Duodenal mucosa (tissue), 2 donors: ENCODE measurements at regions not wholly inside any gene's neighbourhood (a gene's known extent, or its start where the extent isn't known, plus 50 kb on each side); places are given as distances from the start of the nearest gene placed in this dataset.

Experiments
- H3K27ac ChIP-seq: one replicate; pipeline ENCODE4 v1.7.0; 2013; ENCODE audit warnings: low read depth, low read length
- H3K27me3 ChIP-seq, 2 donors: one replicate each; pipeline ENCODE4 v1.7.0; 2013; ENCODE audit warnings: low read length in 2 of 2, control low read depth in 1 of 2; ENCODE audit not compliant: insufficient read depth in 2 of 2, control insufficient read depth in 1 of 2
- H3K36me3 ChIP-seq, 2 donors: one replicate each; pipeline ENCODE4 v1.7.0; 2013; ENCODE audit warnings: low read length in 2 of 2, control low read depth in 1 of 2; ENCODE audit not compliant: insufficient read depth in 2 of 2, control insufficient read depth in 1 of 2
- H3K4me1 ChIP-seq, 2 donors: one replicate each; pipeline ENCODE4 v1.7.0; 2013; ENCODE audit warnings: low read length in 2 of 2, control low read depth in 1 of 2; ENCODE audit not compliant: insufficient read depth in 2 of 2, control insufficient read depth in 1 of 2
- H3K4me3 ChIP-seq, 2 donors: one replicate each; pipeline ENCODE4 v1.7.0; 2013; ENCODE audit warnings: low read length in 2 of 2, low read depth in 1 of 2
- H3K9ac ChIP-seq, 2 donors: one replicate each; pipeline ENCODE4 v1.7.0; 2013; ENCODE audit warnings: low read length in 2 of 2, low read depth in 1 of 2
- H3K9me3 ChIP-seq, 2 donors: one replicate each; pipeline ENCODE4 v1.7.0; 2013; ENCODE audit warnings: low read length in 2 of 2, control low read depth in 1 of 2; ENCODE audit not compliant: control insufficient read depth in 1 of 2

GRCh38 chr1:221892301-221892830 lies 150.5 kb upstream of the DUSP10 start:
- H3K4me1 ChIP-seq = no peaks in the 10 kb centered on the region
- no peak overlapping the region for H3K27ac ChIP-seq
- no peak overlapping the region for H3K9ac ChIP-seq
- H3K27me3 ChIP-seq = no peaks in the 10 kb centered on the region
- no peaks in the 10 kb centered on the region for H3K36me3 ChIP-seq
- H3K9me3 ChIP-seq = no peaks in the 10 kb centered on the region
- no peak overlapping the region for H3K4me3 ChIP-seq

GRCh38 chr1:221891708-221892107 lies 149.8 kb upstream of the DUSP10 start:
- Histone ChIP-seq H3K36me3 (no peaks in the 10 kb centered on the region), H3K27ac (no peak overlapping the region), H3K9ac (no peak overlapping the region), H3K4me3 (no peak overlapping the region), H3K4me1 (no peaks in the 10 kb centered on the region), H3K9me3 (no peaks in the 10 kb centered on the region), H3K27me3 (no peaks in the 10 kb centered on the region)

- H3K9me3 ChIP-seq = no peaks in the 10 kb centered on the region
- no peaks in the 10 kb centered on the region for H3K27me3 ChIP-seq
- H3K9ac ChIP-seq = no peak overlapping the region
- no peak overlapping the region for H3K27ac ChIP-seq
- no peaks in the 10 kb centered on the region for H3K4me1 ChIP-seq
- no peaks in the 10 kb centered on the region for H3K36me3 ChIP-seq
- no peak overlapping the region for H3K4me3 ChIP-seq
These were observed 146.9 kb upstream of the DUSP10 start for GRCh38 chr1:221888801-221889200.

- H3K9me3 ChIP-seq = no peaks in the 10 kb centered on the region
- no peak overlapping the region for H3K9ac ChIP-seq
- H3K4me3 ChIP-seq = no peak overlapping the region
- H3K4me1 ChIP-seq = no peaks in the 10 kb centered on the region
- H3K27ac ChIP-seq = no peak overlapping the region
- H3K27me3 ChIP-seq = no peaks in the 10 kb centered on the region
- no peaks in the 10 kb centered on the region for H3K36me3 ChIP-seq
These were observed 146.3 kb upstream of the DUSP10 start for GRCh38 chr1:221888218-221888617.

GRCh38 chr1:221887758-221888157 lies 145.9 kb upstream of the DUSP10 start:
- Histone ChIP-seq H3K27ac (no peak overlapping the region), H3K36me3 (no peaks in the 10 kb centered on the region), H3K27me3 (no peaks in the 10 kb centered on the region), H3K4me3 (no peak overlapping the region), H3K9ac (no peak overlapping the region), H3K4me1 (no peaks in the 10 kb centered on the region), H3K9me3 (no peaks in the 10 kb centered on the region)

- Histone ChIP-seq H3K9ac (no peak overlapping the region), H3K4me3 (no peak overlapping the region), H3K27ac (no peak overlapping the region), H3K36me3 (no peaks in the 10 kb centered on the region), H3K27me3 (no peaks in the 10 kb centered on the region), H3K9me3 (no peaks in the 10 kb centered on the region), H3K4me1 (no peaks in the 10 kb centered on the region)
These were observed 145.5 kb upstream of the DUSP10 start for GRCh38 chr1:221887415-221887746.

GRCh38 chr1:221886743-221887414 lies 145.0 kb upstream of the DUSP10 start:
- Histone ChIP-seq H3K9me3 (no peaks in the 10 kb centered on the region), H3K9ac (no peak overlapping the region), H3K27me3 (no peaks in the 10 kb centered on the region), H3K27ac (no peak overlapping the region), H3K4me1 (no peaks in the 10 kb centered on the region), H3K36me3 (no peaks in the 10 kb centered on the region), H3K4me3 (no peak overlapping the region)

- no peak overlapping the region for H3K9ac ChIP-seq
- H3K27me3 ChIP-seq = no peaks in the 10 kb centered on the region
- H3K36me3 ChIP-seq = no peaks in the 10 kb centered on the region
- no peak overlapping the region for H3K27ac ChIP-seq
- H3K4me3 ChIP-seq = no peak overlapping the region
- no peaks in the 10 kb centered on the region for H3K4me1 ChIP-seq
- no peaks in the 10 kb centered on the region for H3K9me3 ChIP-seq
These were observed 144.4 kb upstream of the DUSP10 start for GRCh38 chr1:221886311-221886710.

- no peak overlapping the region for H3K27ac ChIP-seq
- no peaks in the 10 kb centered on the region for H3K27me3 ChIP-seq
- no peaks in the 10 kb centered on the region for H3K36me3 ChIP-seq
- H3K4me3 ChIP-seq = no peak overlapping the region
- H3K9me3 ChIP-seq = no peaks in the 10 kb centered on the region
- no peak overlapping the region for H3K9ac ChIP-seq
- no peaks in the 10 kb centered on the region for H3K4me1 ChIP-seq
These were observed 142.9 kb upstream of the DUSP10 start for GRCh38 chr1:221884821-221885220.

- H3K9me3 ChIP-seq = no peaks in the 10 kb centered on the region
- no peak overlapping the region for H3K27ac ChIP-seq
- H3K36me3 ChIP-seq = no peaks in the 10 kb centered on the region
- no peaks in the 10 kb centered on the region for H3K4me1 ChIP-seq
- H3K4me3 ChIP-seq = no peak overlapping the region
- H3K9ac ChIP-seq = no peak overlapping the region
- no peaks in the 10 kb centered on the region for H3K27me3 ChIP-seq
These were observed 140.1 kb upstream of the DUSP10 start for GRCh38 chr1:221881805-221882581.
